ENCODE measurements at regions not wholly inside any gene's neighbourhood (a gene's known extent, or its start where the extent isn't known, plus 50 kb on each side); places are given as distances from the start of the nearest gene placed in this dataset.

GRCh38 chr5:165231821-165232508 lies 1726.5 kb downstream of the MAT2B start:
- H2AK5ac ChIP-seq (ENCODE audit: low read length): no peak overlapping the region
- H3K9ac ChIP-seq (ENCODE audit: low read length): no peak overlapping the region
- H3K4me2 ChIP-seq (ENCODE audit: low read length): no peak overlapping the region
- no peak overlapping the region for H4K12ac ChIP-seq (ENCODE audit: low read depth, low read length)
- H4K91ac ChIP-seq (ENCODE audit: low read depth, low read length): no peak overlapping the region
- no peak overlapping the region for H2BK12ac ChIP-seq (ENCODE audit: low read length)
- H3K4me1 ChIP-seq (ENCODE audit: control insufficient read depth in 1 of 2, insufficient read depth in 2 of 2, low read length in 2 of 2): no peaks in the 10 kb centered on the region
- no peak for DNase-seq
- no peak overlapping the region for H3K27ac ChIP-seq (ENCODE audit: low read depth, low read length)
- no peak overlapping the region for H3K23ac ChIP-seq (ENCODE audit: low read length)
- H3K4me3 ChIP-seq (ENCODE audit: low read depth, low read length): no peak overlapping the region
- no peak overlapping the region for H3K4ac ChIP-seq (ENCODE audit: low read depth, low read length)
- H2BK120ac ChIP-seq (ENCODE audit: insufficient read depth, low read length, poor library complexity): no peak overlapping the region
- no peak overlapping the region for H4K8ac ChIP-seq (ENCODE audit: low read depth, low read length)
- no peak overlapping the region for H2AFZ ChIP-seq (ENCODE audit: insufficient read depth, low read length, poor library complexity)
- H3K36me3 ChIP-seq (ENCODE audit: control insufficient read depth in 1 of 2, insufficient read depth in 2 of 2, low read length in 2 of 2): no peaks in the 10 kb centered on the region
- H3K9me3 ChIP-seq (ENCODE audit: insufficient read depth, low read depth, low read length): no peaks in the 10 kb centered on the region
- no peaks in the 10 kb centered on the region for H3K79me1 ChIP-seq (ENCODE audit: low read length)
- no CpG with 5 or more reads among the region's 2 CpGs for WGBS (ENCODE audit: extremely low coverage, insufficient coverage, insufficient read length)
- no peak overlapping the region for H3K14ac ChIP-seq (ENCODE audit: low read length)
- H3K27me3 ChIP-seq (ENCODE audit: insufficient read depth, low read length): no peaks in the 10 kb centered on the region
- no peaks in the 10 kb centered on the region for H3K79me2 ChIP-seq (ENCODE audit: control insufficient read depth, insufficient read depth, low read length, poor library complexity)
- H3K18ac ChIP-seq (ENCODE audit: low read length): no peak overlapping the region
- no peak overlapping the region for H2BK5ac ChIP-seq (ENCODE audit: low read depth, low read length, poor library complexity)

DNA sequence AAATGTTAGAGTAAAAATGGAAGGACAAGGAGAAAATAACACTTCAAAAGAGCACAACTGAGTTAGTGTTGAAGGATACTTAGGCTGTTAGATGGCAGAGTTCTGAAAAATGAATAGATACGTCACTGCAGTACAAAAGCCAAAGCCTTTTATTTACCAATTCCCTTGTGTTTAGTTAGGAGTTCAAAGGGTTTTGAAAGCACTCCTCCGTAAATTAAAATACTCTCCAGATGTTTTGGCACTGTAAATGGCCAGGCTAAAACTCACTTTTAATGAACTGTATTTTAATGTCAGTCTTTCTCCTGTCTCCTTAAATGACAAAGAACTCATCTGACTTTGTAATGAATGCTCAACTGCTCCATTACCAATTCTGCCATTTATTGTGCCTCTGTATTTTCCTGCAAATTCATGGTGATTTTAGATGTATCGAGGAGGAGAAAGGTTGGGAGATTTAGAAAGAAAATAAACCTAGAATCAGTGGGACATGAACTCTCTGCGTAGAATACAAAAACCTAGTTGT lies 1727.2 kb downstream of the MAT2B start:
- WGBS (ENCODE audit: extremely low coverage, insufficient coverage, insufficient read length): no CpG with 5 or more reads among the region's 4 CpGs
- Histone ChIP-seq H2BK5ac (ENCODE audit: low read depth, low read length, poor library complexity) (no peak overlapping the region), H3K4me3 (ENCODE audit: low read depth, low read length) (no peak overlapping the region), H2AFZ (ENCODE audit: insufficient read depth, low read length, poor library complexity) (no peak overlapping the region), H3K18ac (ENCODE audit: low read length) (no peak overlapping the region), H2BK12ac (ENCODE audit: low read length) (no peak overlapping the region), H3K4ac (ENCODE audit: low read depth, low read length) (no peak overlapping the region), H3K79me1 (ENCODE audit: low read length) (no peaks in the 10 kb centered on the region), H3K27ac (ENCODE audit: low read depth, low read length) (no peak overlapping the region), H2AK5ac (ENCODE audit: low read length) (no peak overlapping the region), H4K12ac (ENCODE audit: low read depth, low read length) (no peak overlapping the region), H3K9ac (ENCODE audit: low read length) (no peak overlapping the region), H3K36me3 (ENCODE audit: control insufficient read depth in 1 of 2, insufficient read depth in 2 of 2, low read length in 2 of 2) (no peaks in the 10 kb centered on the region), H3K27me3 (ENCODE audit: insufficient read depth, low read length) (no peaks in the 10 kb centered on the region), H3K14ac (ENCODE audit: low read length) (no peak overlapping the region), H3K79me2 (ENCODE audit: control insufficient read depth, insufficient read depth, low read length, poor library complexity) (no peaks in the 10 kb centered on the region), H3K4me1 (ENCODE audit: control insufficient read depth in 1 of 2, insufficient read depth in 2 of 2, low read length in 2 of 2) (no peaks in the 10 kb centered on the region), H4K8ac (ENCODE audit: low read depth, low read length) (no peak overlapping the region), H3K4me2 (ENCODE audit: low read length) (no peak overlapping the region), H3K9me3 (ENCODE audit: insufficient read depth, low read depth, low read length) (no peaks in the 10 kb centered on the region), H3K23ac (ENCODE audit: low read length) (no peak overlapping the region), H2BK120ac (ENCODE audit: insufficient read depth, low read length, poor library complexity) (no peak overlapping the region), H4K91ac (ENCODE audit: low read depth, low read length) (no peak overlapping the region)
- no peak for DNase-seq

- H4K12ac ChIP-seq (ENCODE audit: low read depth, low read length): no peak overlapping the region
- H3K79me2 ChIP-seq (ENCODE audit: control insufficient read depth, insufficient read depth, low read length, poor library complexity): no peaks in the 10 kb centered on the region
- H3K27me3 ChIP-seq (ENCODE audit: insufficient read depth, low read length): no peaks in the 10 kb centered on the region
- no peak overlapping the region for H3K4me2 ChIP-seq (ENCODE audit: low read length)
- no peaks in the 10 kb centered on the region for H3K79me1 ChIP-seq (ENCODE audit: low read length)
- no peak overlapping the region for H4K8ac ChIP-seq (ENCODE audit: low read depth, low read length)
- no peak overlapping the region for H2AFZ ChIP-seq (ENCODE audit: insufficient read depth, low read length, poor library complexity)
- no peak overlapping the region for H3K18ac ChIP-seq (ENCODE audit: low read length)
- H2BK120ac ChIP-seq (ENCODE audit: insufficient read depth, low read length, poor library complexity): no peak overlapping the region
- no peak overlapping the region for H3K4me3 ChIP-seq (ENCODE audit: low read depth, low read length)
- H2BK12ac ChIP-seq (ENCODE audit: low read length): no peak overlapping the region
- H3K9ac ChIP-seq (ENCODE audit: low read length): no peak overlapping the region
- no peak overlapping the region for H3K14ac ChIP-seq (ENCODE audit: low read length)
- no peak overlapping the region for H3K4ac ChIP-seq (ENCODE audit: low read depth, low read length)
- no peak overlapping the region for H4K91ac ChIP-seq (ENCODE audit: low read depth, low read length)
- no CpG with 5 or more reads among the region's 1 CpG for WGBS (ENCODE audit: extremely low coverage, insufficient coverage, insufficient read length)
- H3K9me3 ChIP-seq (ENCODE audit: insufficient read depth, low read depth, low read length): no peaks in the 10 kb centered on the region
- H2BK5ac ChIP-seq (ENCODE audit: low read depth, low read length, poor library complexity): no peak overlapping the region
- DNase-seq: no peak
- H2AK5ac ChIP-seq (ENCODE audit: low read length): no peak overlapping the region
- no peaks in the 10 kb centered on the region for H3K36me3 ChIP-seq (ENCODE audit: control insufficient read depth in 1 of 2, insufficient read depth in 2 of 2, low read length in 2 of 2)
- no peak overlapping the region for H3K27ac ChIP-seq (ENCODE audit: low read depth, low read length)
- H3K4me1 ChIP-seq (ENCODE audit: control insufficient read depth in 1 of 2, insufficient read depth in 2 of 2, low read length in 2 of 2): no peaks in the 10 kb centered on the region
- no peak overlapping the region for H3K23ac ChIP-seq (ENCODE audit: low read length)
Observed at GRCh38 chr5:165241811-165242210, 1736.4 kb downstream of the MAT2B start.

GRCh38 chr5:165242646-165243045 lies 1737.2 kb downstream of the MAT2B start:
- H3K27ac ChIP-seq (ENCODE audit: low read depth, low read length): no peak overlapping the region
- H3K9ac ChIP-seq (ENCODE audit: low read length): no peak overlapping the region
- no peak overlapping the region for H3K4me3 ChIP-seq (ENCODE audit: low read depth, low read length)
- H2BK12ac ChIP-seq (ENCODE audit: low read length): no peak overlapping the region
- no peak overlapping the region for H3K14ac ChIP-seq (ENCODE audit: low read length)
- no peaks in the 10 kb centered on the region for H3K79me1 ChIP-seq (ENCODE audit: low read length)
- no peak overlapping the region for H3K4ac ChIP-seq (ENCODE audit: low read depth, low read length)
- no peaks in the 10 kb centered on the region for H3K79me2 ChIP-seq (ENCODE audit: control insufficient read depth, insufficient read depth, low read length, poor library complexity)
- no peaks in the 10 kb centered on the region for H3K36me3 ChIP-seq (ENCODE audit: control insufficient read depth in 1 of 2, insufficient read depth in 2 of 2, low read length in 2 of 2)
- no CpG with 5 or more reads among the region's 2 CpGs for WGBS (ENCODE audit: extremely low coverage, insufficient coverage, insufficient read length)
- no peak overlapping the region for H3K4me2 ChIP-seq (ENCODE audit: low read length)
- H4K8ac ChIP-seq (ENCODE audit: low read depth, low read length): no peak overlapping the region
- no peak overlapping the region for H3K23ac ChIP-seq (ENCODE audit: low read length)
- no peak overlapping the region for H4K12ac ChIP-seq (ENCODE audit: low read depth, low read length)
- no peak overlapping the region for H2BK5ac ChIP-seq (ENCODE audit: low read depth, low read length, poor library complexity)
- no peak for DNase-seq
- H3K4me1 ChIP-seq (ENCODE audit: control insufficient read depth in 1 of 2, insufficient read depth in 2 of 2, low read length in 2 of 2): no peaks in the 10 kb centered on the region
- no peak overlapping the region for H2BK120ac ChIP-seq (ENCODE audit: insufficient read depth, low read length, poor library complexity)
- no peak overlapping the region for H2AFZ ChIP-seq (ENCODE audit: insufficient read depth, low read length, poor library complexity)
- no peak overlapping the region for H4K91ac ChIP-seq (ENCODE audit: low read depth, low read length)
- no peaks in the 10 kb centered on the region for H3K9me3 ChIP-seq (ENCODE audit: insufficient read depth, low read depth, low read length)
- no peaks in the 10 kb centered on the region for H3K27me3 ChIP-seq (ENCODE audit: insufficient read depth, low read length)
- H2AK5ac ChIP-seq (ENCODE audit: low read length): no peak overlapping the region
- H3K18ac ChIP-seq (ENCODE audit: low read length): no peak overlapping the region

Data from trophoblast cell (in vitro differentiated cells and primary cell).